Mesenchymal stem cell (in vitro differentiated cells and primary cell): ENCODE measurements at regions not wholly inside any gene's neighbourhood (a gene's known extent, or its start where the extent isn't known, plus 50 kb on each side); places are given as distances from the start of the nearest gene placed in this dataset.
"Not testable (repeated sequence)": the region's sequence is repeated elsewhere in the genome, so short reads cannot be mapped to it uniquely, and the experiment has no call there.

Experiments
- DNase-seq: peaks from one replicate; pipeline ENCODE4 v3.0.0-alpha.2; 2013
- H2AFZ ChIP-seq: one replicate; pipeline ENCODE4 v1.6.1; 2013; ENCODE audit warnings: low read depth, mild to moderate bottlenecking, control low read depth, inconsistent platforms, low read length, moderate library complexity
- H2AK5ac ChIP-seq: 2 replicates; pipeline ENCODE4 v1.6.1; 2013; ENCODE audit warnings: low read length, moderate library complexity, mild to moderate bottlenecking, inconsistent platforms; ENCODE audit not compliant: severe bottlenecking
- H2BK120ac ChIP-seq: one replicate; pipeline ENCODE4 v1.6.1; 2013; ENCODE audit warnings: low read depth, mild to moderate bottlenecking, inconsistent platforms, low read length, moderate library complexity
- H2BK12ac ChIP-seq, 2 experiments: one replicate each; pipeline ENCODE4 v1.6.1; 2013; ENCODE audit warnings: inconsistent platforms in 2 of 2, low read length in 2 of 2, mild to moderate bottlenecking in 2 of 2, moderate library complexity in 2 of 2, control low read depth in 1 of 2
- H2BK15ac ChIP-seq: one replicate; pipeline ENCODE4 v1.6.1; 2013; ENCODE audit warnings: mild to moderate bottlenecking, low read depth, inconsistent platforms; ENCODE audit not compliant: poor library complexity, severe bottlenecking
- H2BK5ac ChIP-seq: 2 replicates; pipeline ENCODE4 v1.6.1; 2013; ENCODE audit warnings: low read depth, mild to moderate bottlenecking, low read length, control low read depth, inconsistent platforms; ENCODE audit not compliant: poor library complexity, severe bottlenecking
- H3K14ac ChIP-seq, 2 experiments: one replicate each; pipeline ENCODE4 v1.6.1; 2013; ENCODE audit warnings: inconsistent platforms in 2 of 2, low read length in 2 of 2, control low read depth in 1 of 2, mild to moderate bottlenecking in 1 of 2, moderate library complexity in 1 of 2
- H3K18ac ChIP-seq, 2 experiments: one replicate each; pipeline ENCODE4 v1.6.1; 2013; ENCODE audit warnings: inconsistent platforms in 2 of 2, low read length in 2 of 2, control low read depth in 1 of 2, low read depth in 1 of 2, mild to moderate bottlenecking in 1 of 2
- H3K23ac ChIP-seq, 2 experiments: one replicate each; pipeline ENCODE4 v1.6.1; 2013; ENCODE audit warnings: inconsistent platforms in 2 of 2, low read length in 2 of 2, mild to moderate bottlenecking in 2 of 2, moderate library complexity in 2 of 2, control low read depth in 1 of 2
- H3K27ac ChIP-seq: 2 replicates; pipeline ENCODE4 v1.5.1; 2013; ENCODE audit warnings: mild to moderate bottlenecking, moderate library complexity, low read length, control low read depth, inconsistent platforms; ENCODE audit not compliant: poor library complexity, severe bottlenecking
- H3K27me3 ChIP-seq, 2 experiments: 2 replicates each; pipeline versions ENCODE4 v1.6.1 to v1.7.0; 2013; ENCODE audit warnings: low read length in 2 of 2, mild to moderate bottlenecking in 2 of 2, moderate library complexity in 2 of 2, control low read depth in 1 of 2, inconsistent platforms in 1 of 2; ENCODE audit not compliant: control insufficient read depth in 1 of 2, insufficient read depth in 1 of 2
- H3K36me3 ChIP-seq, 2 experiments: 2 replicates each; pipeline versions ENCODE4 v1.6.1 to v1.7.0; 2013; ENCODE audit warnings: low read length in 2 of 2, control low read depth in 1 of 2, inconsistent platforms in 1 of 2, low read depth in 1 of 2, mild to moderate bottlenecking in 1 of 2; ENCODE audit not compliant: insufficient read depth in 2 of 2, control insufficient read depth in 1 of 2
- H3K4ac ChIP-seq, 2 experiments: one replicate each; pipeline ENCODE4 v1.6.1; 2013; ENCODE audit warnings: inconsistent platforms in 2 of 2, low read length in 2 of 2, mild to moderate bottlenecking in 2 of 2, moderate library complexity in 2 of 2, control low read depth in 1 of 2, low read depth in 1 of 2
- H3K4me1 ChIP-seq: 2 replicates; pipeline ENCODE4 v1.6.1; 2013; ENCODE audit warnings: low read depth, low read length, control low read depth; ENCODE audit not compliant: control insufficient read depth, insufficient read depth
- H3K4me2 ChIP-seq: 2 replicates; pipeline ENCODE4 v1.6.1; 2013; ENCODE audit warnings: low read length, mild to moderate bottlenecking, inconsistent platforms; ENCODE audit not compliant: poor library complexity, severe bottlenecking
- H3K4me3 ChIP-seq, 2 experiments: 2 replicates each; pipeline versions ENCODE4 v1.5.1 to v1.7.0; 2013; ENCODE audit warnings: low read length in 2 of 2, mild to moderate bottlenecking in 2 of 2, control low read depth in 1 of 2, low read depth in 1 of 2; ENCODE audit not compliant: insufficient read depth in 1 of 2
- H3K79me1 ChIP-seq: replicated peaks from 2 replicates; pipeline ENCODE4 v1.6.1; 2013; ENCODE audit warnings: mild to moderate bottlenecking, control low read depth, low read length, inconsistent platforms; ENCODE audit not compliant: poor library complexity, severe bottlenecking
- H3K9ac ChIP-seq: 2 replicates; pipeline ENCODE4 v1.7.0; 2013; ENCODE audit warnings: mild to moderate bottlenecking, low read length, moderate library complexity
- H3K9me3 ChIP-seq: 2 replicates; pipeline ENCODE4 v1.7.0; 2013; ENCODE audit warnings: mild to moderate bottlenecking, low read length; ENCODE audit not compliant: control insufficient read depth
- H4K8ac ChIP-seq: one replicate; pipeline ENCODE4 v1.6.1; 2013; ENCODE audit warnings: inconsistent platforms, mild to moderate bottlenecking, low read length, moderate library complexity
- H4K91ac ChIP-seq: one replicate; pipeline ENCODE4 v1.6.1; 2013; ENCODE audit warnings: mild to moderate bottlenecking, low read length, inconsistent platforms
- WGBS: methylation state at CpG from one replicate; pipeline ENCODE4 v1.1.7; 2013; ENCODE audit warnings: mixed read lengths; 5-methylcytosine and 5-hydroxymethylcytosine counted together

DNA sequence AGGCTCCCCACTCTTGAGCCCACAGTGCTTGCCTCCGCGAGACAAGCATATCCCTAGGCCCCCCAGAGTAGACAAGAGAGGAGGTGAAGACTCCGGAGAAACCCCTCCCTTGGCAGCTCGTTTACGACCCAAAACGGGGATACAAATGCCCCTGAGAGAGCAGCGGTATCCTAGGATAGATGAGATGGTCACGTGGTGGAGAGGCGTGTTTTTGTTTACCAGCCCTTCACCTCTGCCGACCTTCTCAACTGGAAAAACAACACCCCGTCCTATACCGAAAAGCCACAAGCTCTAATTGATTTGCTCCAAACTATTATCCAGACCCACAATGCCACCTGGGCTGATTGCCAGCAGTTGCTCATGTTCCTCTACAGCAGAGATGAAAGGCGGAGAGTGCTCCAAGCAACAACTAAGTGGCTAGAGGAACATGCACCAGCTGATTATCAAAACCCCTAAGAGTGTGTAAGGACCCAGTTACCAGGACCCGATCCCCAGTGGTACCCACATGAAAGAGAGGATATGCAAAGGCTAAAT, 99.5 kb upstream of the OSBPL11 start:
- Histone ChIP-seq H2BK5ac (no peak overlapping the region), H2AFZ (no peak overlapping the region), H3K79me1 (no peaks in the 10 kb centered on the region), H4K91ac (no peak overlapping the region), H3K36me3 (no peaks in the 10 kb centered on the region), H2BK15ac (no peak overlapping the region), H3K9ac (no peak overlapping the region), H3K4me2 (no peak overlapping the region), H3K14ac (no peak overlapping the region), H3K9me3 (no peaks in the 10 kb centered on the region), H3K18ac (no peak overlapping the region), H3K27ac (no peak overlapping the region), H2BK120ac (no peak overlapping the region), H3K4ac (no peak overlapping the region), H2BK12ac (no peak overlapping the region), H2AK5ac (no peak overlapping the region), H3K4me1 (peaks cover 1% of the 10 kb centered on the region), H3K27me3 (peaks cover 0 to 5% of the 10 kb centered on the region in 2 experiments), H3K4me3 (no peak overlapping the region), H4K8ac (no peak overlapping the region), H3K23ac (no peak overlapping the region)
- WGBS, result 96% methylated on average over 14 of the region's 14 CpGs
- no peak for DNase-seq

DNA sequence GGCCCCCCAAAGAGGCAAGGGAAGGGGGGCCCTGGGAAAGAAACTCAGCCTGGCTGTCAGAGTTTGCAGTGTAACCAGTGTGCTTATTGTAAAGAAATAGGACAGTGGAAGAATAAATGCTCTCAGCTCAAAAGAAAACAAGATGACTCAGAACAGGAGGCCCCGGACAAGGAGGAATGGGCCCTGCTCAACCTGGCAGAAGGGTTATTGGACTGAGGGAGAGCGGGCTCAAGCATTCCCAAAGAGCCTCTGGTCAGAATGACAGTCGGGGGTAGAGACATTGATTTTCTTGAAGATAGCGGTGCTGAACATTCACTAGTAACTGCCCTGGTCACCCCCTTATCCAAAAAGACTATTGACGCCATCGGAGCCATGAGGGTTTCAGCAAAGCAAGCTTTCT, 100.4 kb upstream of the OSBPL11 start:
- 89% methylated on average over 6 of the region's 6 CpGs for WGBS
- H2BK15ac ChIP-seq, result no peak overlapping the region
- H3K27me3 ChIP-seq, result peaks cover 0 to 5% of the 10 kb centered on the region in 2 experiments
- H3K4ac ChIP-seq, result no peak overlapping the region
- H3K18ac ChIP-seq, result no peak overlapping the region
- H3K9me3 ChIP-seq, result no peaks in the 10 kb centered on the region
- no peak overlapping the region for H4K8ac ChIP-seq
- no peak overlapping the region for H2BK120ac ChIP-seq
- H4K91ac ChIP-seq, result no peak overlapping the region
- H3K9ac ChIP-seq, result no peak overlapping the region
- no peak overlapping the region for H3K14ac ChIP-seq
- no peak overlapping the region for H3K23ac ChIP-seq
- no peak overlapping the region for H2AK5ac ChIP-seq
- no peak overlapping the region for H2AFZ ChIP-seq
- H3K4me2 ChIP-seq, result no peak overlapping the region
- H3K36me3 ChIP-seq, result no peaks in the 10 kb centered on the region
- H3K27ac ChIP-seq, result no peak overlapping the region
- no peaks in the 10 kb centered on the region for H3K79me1 ChIP-seq
- H2BK12ac ChIP-seq, result no peak overlapping the region
- no peak for DNase-seq
- no peak overlapping the region for H2BK5ac ChIP-seq
- H3K4me3 ChIP-seq, result no peak overlapping the region
- peaks cover 1% of the 10 kb centered on the region for H3K4me1 ChIP-seq

DNA sequence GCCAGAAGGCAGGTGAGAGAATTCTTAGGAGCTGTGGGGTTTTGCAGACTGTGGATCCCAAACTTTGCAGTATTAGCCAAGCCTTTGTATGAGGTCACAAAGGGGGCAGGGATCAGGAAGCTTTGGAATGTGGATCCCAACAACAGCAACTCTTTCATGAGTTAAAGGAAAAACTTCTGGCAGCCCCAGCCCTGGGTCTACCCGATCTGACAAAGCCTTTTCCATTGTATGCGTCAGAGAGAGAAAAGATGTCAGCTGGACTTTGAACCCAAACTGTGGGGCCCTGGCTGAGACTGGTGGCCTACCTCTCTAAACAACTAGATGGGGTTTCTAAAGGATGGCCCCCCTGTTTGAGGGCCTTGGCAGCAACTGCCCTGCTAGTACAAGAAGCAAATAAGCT, 101.8 kb upstream of the OSBPL11 start:
- H3K27ac ChIP-seq, H3K4me3 ChIP-seq, H3K4ac ChIP-seq, H2AFZ ChIP-seq, H3K79me1 ChIP-seq, H2BK12ac ChIP-seq, H2BK15ac ChIP-seq, H2BK5ac ChIP-seq, H3K27me3 ChIP-seq, H3K9me3 ChIP-seq, H2BK120ac ChIP-seq, H3K9ac ChIP-seq, H3K18ac ChIP-seq, H3K14ac ChIP-seq, H4K91ac ChIP-seq, DNase-seq, H4K8ac ChIP-seq, H3K23ac ChIP-seq, H3K4me2 ChIP-seq, H2AK5ac ChIP-seq, H3K4me1 ChIP-seq, H3K36me3 ChIP-seq: not testable (repeated sequence)
- WGBS, result 86% methylated on average over 2 of the region's 2 CpGs

DNA sequence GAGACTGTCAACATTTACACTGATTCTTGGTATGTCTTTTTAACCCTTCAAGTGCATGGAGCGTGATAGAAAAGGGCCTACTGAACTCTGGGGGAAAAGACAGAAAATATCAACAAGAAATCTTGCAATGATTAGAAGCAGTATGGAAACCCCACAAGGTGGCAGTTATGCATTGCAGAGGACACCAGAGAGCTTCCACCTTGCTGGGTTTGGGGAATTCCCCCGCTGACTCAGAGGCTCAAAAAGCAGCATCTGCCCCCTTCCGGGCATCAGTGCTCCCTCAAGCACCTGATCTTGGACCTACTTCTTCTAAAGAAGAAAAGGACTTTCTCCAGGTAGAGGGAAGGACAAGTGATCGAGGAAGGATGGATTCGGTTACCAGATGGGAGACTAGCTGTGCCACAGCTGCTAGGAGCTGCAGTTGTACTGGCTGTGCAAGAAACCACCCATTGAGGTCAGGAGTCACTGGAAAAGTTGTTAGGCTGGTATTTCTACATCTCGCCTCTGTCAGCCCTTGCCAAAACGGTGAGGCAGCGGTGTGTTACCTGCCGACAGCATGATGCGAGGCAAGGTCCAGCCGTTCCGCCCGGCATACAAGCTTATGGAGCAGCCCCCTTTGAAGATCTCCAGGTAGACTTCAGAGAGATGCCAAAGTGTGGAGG, 102.8 kb upstream of the OSBPL11 start:
- H3K9me3 ChIP-seq, H3K4me1 ChIP-seq, H2BK15ac ChIP-seq, H2BK120ac ChIP-seq, H3K27me3 ChIP-seq, H2AFZ ChIP-seq, H3K79me1 ChIP-seq, H2AK5ac ChIP-seq, H3K14ac ChIP-seq, H2BK5ac ChIP-seq, H3K36me3 ChIP-seq, H3K9ac ChIP-seq, H3K4me3 ChIP-seq, H3K18ac ChIP-seq, DNase-seq, H3K4me2 ChIP-seq, H4K8ac ChIP-seq, H3K27ac ChIP-seq, H2BK12ac ChIP-seq, H3K23ac ChIP-seq, H3K4ac ChIP-seq, H4K91ac ChIP-seq: not testable (repeated sequence)
- 91% methylated on average over 10 of the region's 13 CpGs for WGBS
